HEK293 (cell line): ENCODE measurements at regions not wholly inside any gene's neighbourhood (a gene's known extent, or its start where the extent isn't known, plus 50 kb on each side); places are given as distances from the start of the nearest gene placed in this dataset.

Experiments used
- CTCF ChIA-PET: fragments of 350-600 bp; formaldehyde crosslinking; extraction: SDS; loops from one replicate; lab custom pipeline; 2021; ENCODE audit warnings: antibody characterized with exemption; lab: Yijun Ruan, JAX
- POLR2A ChIA-PET: fragments of 300-600 bp; formaldehyde crosslinking; extraction: SDS; loops from one replicate; lab custom pipeline; 2020; ENCODE audit warnings: antibody characterized with exemption, inconsistent platforms; lab: Yijun Ruan, JAX
- H3K27ac ChIP-seq: fragments of 200-500 bp; sonication (Bioruptor generic); 2 replicates; pipeline ENCODE4 v1.5.1; 2014; ENCODE audit warnings: low read depth, low read length, control low read depth, inconsistent platforms; ENCODE audit errors: extremely low read depth
- H3K36me3 ChIP-seq, 2 experiments: fragments of 200-500 bp in 1 of 2; sonication (Bioruptor generic) in 1 of 2; 1 replicate in 1 of 2; 2 replicates in 1 of 2; pipeline ENCODE4 v1.5.1; 2014 to 2017; ENCODE audit warnings: inconsistent platforms in 2 of 2, low read length in 2 of 2; ENCODE audit not compliant: control insufficient read depth in 2 of 2, insufficient read depth in 1 of 2
- H3K4me1 ChIP-seq: fragments of 200-500 bp; sonication (Bioruptor generic); 2 replicates; pipeline ENCODE4 v1.5.1; 2014; ENCODE audit warnings: mild to moderate bottlenecking, low read length, inconsistent platforms; ENCODE audit not compliant: control insufficient read depth, insufficient read depth
- H3K4me3 ChIP-seq: 2 replicates; pipeline ENCODE4 v1.5.1; 2011; ENCODE audit warnings: low read depth, mild to moderate bottlenecking, control low read depth, low read length, moderate library complexity
- H3K9me3 ChIP-seq: fragments of 200-500 bp; sonication (Bioruptor generic); 2 replicates; pipeline ENCODE4 v1.5.1; 2014; ENCODE audit warnings: low read depth, low read length, inconsistent platforms; ENCODE audit not compliant: control insufficient read depth, insufficient read depth
- AEBP2 ChIP-seq: fragments of 450-650 bp; formaldehyde crosslinking; IDR thresholded peaks from 2 replicates; pipeline ENCODE4 v1.5.1; 2016; ENCODE audit warnings: missing biosample characterization, missing genetic modification characterization, borderline replicate concordance
- GFI1B ChIP-seq: fragments of 450-650 bp; formaldehyde crosslinking; IDR thresholded peaks from 2 replicates; pipeline ENCODE4 v1.5.1; 2016; ENCODE audit warnings: missing biosample characterization, missing genetic modification characterization
- HOXA7 ChIP-seq: sonication (generic); formaldehyde crosslinking; IDR thresholded peaks from 2 replicates; pipeline ENCODE4 v1.8.1; 2022; ENCODE audit warnings: missing genetic modification reagents, borderline replicate concordance
- KLF8 ChIP-seq: fragments of 450-650 bp; formaldehyde crosslinking; IDR thresholded peaks from 2 replicates; pipeline ENCODE4 v1.5.1; 2016; ENCODE audit warnings: missing biosample characterization, missing genetic modification characterization
- PATZ1 ChIP-seq: fragments of 450-650 bp; formaldehyde crosslinking; IDR thresholded peaks from 2 replicates; pipeline ENCODE4 v1.5.1; 2016; ENCODE audit warnings: missing biosample characterization, missing genetic modification characterization
- SP2 ChIP-seq: fragments of 450-650 bp; formaldehyde crosslinking; IDR thresholded peaks from 2 replicates; pipeline ENCODE4 v1.5.1; 2016; ENCODE audit warnings: missing biosample characterization, missing genetic modification characterization
- SP3 ChIP-seq: fragments of 450-650 bp; formaldehyde crosslinking; IDR thresholded peaks from 2 replicates; pipeline ENCODE4 v1.5.1; 2016; ENCODE audit warnings: missing biosample characterization, missing genetic modification characterization
- TRIM28 ChIP-seq: IDR thresholded peaks from 2 replicates; pipeline ENCODE4 v1.6.1; 2011; ENCODE audit warnings: low read length, control low read depth, borderline replicate concordance
- YY1 ChIP-seq: fragments of 450-650 bp; formaldehyde crosslinking; IDR thresholded peaks from 2 replicates; pipeline ENCODE4 v1.5.1; 2018; ENCODE audit warnings: missing biosample characterization, missing genetic modification characterization
- ZBTB8A ChIP-seq: fragments of 450-650 bp; formaldehyde crosslinking; IDR thresholded peaks from 2 replicates; pipeline ENCODE4 v1.5.1; 2016; ENCODE audit warnings: missing biosample characterization, missing genetic modification characterization
- ZNF132 ChIP-seq: fragments of 450-650 bp; formaldehyde crosslinking; IDR thresholded peaks from 2 replicates; pipeline ENCODE4 v1.5.1; 2017; ENCODE audit warnings: missing biosample characterization, missing genetic modification characterization, borderline replicate concordance
- ZNF169 ChIP-seq: fragments of 450-650 bp; formaldehyde crosslinking; IDR thresholded peaks from 2 replicates; pipeline ENCODE4 v1.5.1; 2016; ENCODE audit warnings: missing biosample characterization, missing genetic modification characterization
- ZNF174 ChIP-seq: fragments of 450-650 bp; formaldehyde crosslinking; IDR thresholded peaks from 2 replicates; pipeline ENCODE4 v1.5.0; 2017; ENCODE audit warnings: missing biosample characterization, mild to moderate bottlenecking, missing genetic modification characterization
- ZNF24 ChIP-seq: fragments of 450-650 bp; formaldehyde crosslinking; IDR thresholded peaks from 2 replicates; pipeline ENCODE4 v1.5.1; 2016; ENCODE audit warnings: missing biosample characterization, missing genetic modification characterization
- ZNF302 ChIP-seq: fragments of 450-650 bp; formaldehyde crosslinking; IDR thresholded peaks from 2 replicates; pipeline ENCODE4 v1.5.1; 2016; ENCODE audit warnings: missing biosample characterization, missing genetic modification characterization, low read depth
- ZNF335 ChIP-seq: fragments of 450-650 bp; formaldehyde crosslinking; conservative IDR thresholded peaks from 2 replicates; pipeline ENCODE4 v1.5.1; 2016; ENCODE audit warnings: missing biosample characterization, missing genetic modification characterization
- ZNF433 ChIP-seq: fragments of 450-650 bp; formaldehyde crosslinking; IDR thresholded peaks from 2 replicates; pipeline ENCODE4 v1.5.1; 2016; ENCODE audit warnings: missing biosample characterization, missing genetic modification characterization, low read depth
- ZNF555 ChIP-seq: fragments of 450-650 bp; formaldehyde crosslinking; conservative IDR thresholded peaks from 2 replicates; pipeline ENCODE4 v1.5.1; 2017; ENCODE audit warnings: missing biosample characterization, mild to moderate bottlenecking, missing genetic modification characterization, inconsistent platforms
- ZNF558 ChIP-seq: fragments of 450-650 bp; formaldehyde crosslinking; IDR thresholded peaks from 2 replicates; pipeline ENCODE4 v1.5.1; 2016; ENCODE audit warnings: missing biosample characterization, missing genetic modification characterization
- ZNF600 ChIP-seq: fragments of 450-650 bp; formaldehyde crosslinking; IDR thresholded peaks from 2 replicates; pipeline ENCODE4 v1.5.1; 2016; ENCODE audit warnings: missing biosample characterization, missing genetic modification characterization
- ZNF610 ChIP-seq: fragments of 450-650 bp; formaldehyde crosslinking; IDR thresholded peaks from 2 replicates; pipeline ENCODE4 v1.5.1; 2016; ENCODE audit warnings: missing biosample characterization, missing genetic modification characterization, borderline replicate concordance
- ZNF623 ChIP-seq: fragments of 450-650 bp; formaldehyde crosslinking; IDR thresholded peaks from 2 replicates; pipeline ENCODE4 v1.5.1; 2016; ENCODE audit warnings: missing biosample characterization, missing genetic modification characterization
- ZNF639 ChIP-seq: fragments of 450-650 bp; formaldehyde crosslinking; IDR thresholded peaks from 2 replicates; pipeline ENCODE4 v1.5.1; 2016; ENCODE audit warnings: missing biosample characterization, missing genetic modification characterization
- ZNF654 ChIP-seq: fragments of 450-650 bp; formaldehyde crosslinking; IDR thresholded peaks from 2 replicates; pipeline ENCODE4 v1.5.1; 2016; ENCODE audit warnings: low read depth, missing biosample characterization, missing genetic modification characterization
- ZNF76 ChIP-seq: fragments of 450-650 bp; formaldehyde crosslinking; IDR thresholded peaks from 2 replicates; pipeline ENCODE4; 2016; ENCODE audit warnings: low read depth, missing biosample characterization, missing genetic modification characterization, borderline replicate concordance
- TF ChIP-seq, protein P1 (sequence below): IDR thresholded peaks from 2 replicates; pipeline ENCODE4 v1.6.1; 2011; ENCODE audit warnings: mild to moderate bottlenecking, low read depth, low read length, borderline replicate concordance
- TF ChIP-seq, protein P2 (sequence below): fragments of 450-650 bp; formaldehyde crosslinking; IDR thresholded peaks from 2 replicates; pipeline ENCODE4 v1.5.1; 2016; ENCODE audit warnings: missing biosample characterization, missing genetic modification characterization
- TF ChIP-seq, protein P3 (sequence below): fragments of 450-650 bp; formaldehyde crosslinking; optimal IDR thresholded peaks from 2 replicates; pipeline ENCODE3; 2016; ENCODE audit warnings: missing biosample characterization, mild to moderate bottlenecking, missing genetic modification characterization
- TF ChIP-seq, protein P4 (sequence below): fragments of 450-650 bp; formaldehyde crosslinking; IDR thresholded peaks from 2 replicates; pipeline ENCODE4 v1.5.1; 2016; ENCODE audit warnings: missing biosample characterization, missing genetic modification characterization

GRCh38 chr3:151935446-151935845 is 62.0 kb downstream of the SUCNR1 start:
- CTCF ChIA-PET = no interaction called here
- Histone ChIP-seq H3K9me3 (no peaks in the 10 kb centered on the region), H3K4me1 (no peaks in the 10 kb centered on the region), H3K36me3 (no peaks in the 10 kb centered on the region), H3K4me3 (no peak overlapping the region), H3K27ac (no peak overlapping the region)
- POLR2A ChIA-PET = no interaction called here
- no peak for TF ChIP-seq ZNF24 (tag by site-specific recombination)
- no peak for TF ChIP-seq YY1
- no peak for TF ChIP-seq ZNF610 (tag by site-specific recombination)
- TF ChIP-seq ZNF558 = no peak
- no peak for TF ChIP-seq ZNF600
- TF ChIP-seq GFI1B (tag by site-specific recombination) = no peak
- TF ChIP-seq SP2 = no peak
- TF ChIP-seq ZNF555 (tag by site-specific recombination) = no peak
- no peak for TF ChIP-seq TRIM28
- TF ChIP-seq, protein P1, sequence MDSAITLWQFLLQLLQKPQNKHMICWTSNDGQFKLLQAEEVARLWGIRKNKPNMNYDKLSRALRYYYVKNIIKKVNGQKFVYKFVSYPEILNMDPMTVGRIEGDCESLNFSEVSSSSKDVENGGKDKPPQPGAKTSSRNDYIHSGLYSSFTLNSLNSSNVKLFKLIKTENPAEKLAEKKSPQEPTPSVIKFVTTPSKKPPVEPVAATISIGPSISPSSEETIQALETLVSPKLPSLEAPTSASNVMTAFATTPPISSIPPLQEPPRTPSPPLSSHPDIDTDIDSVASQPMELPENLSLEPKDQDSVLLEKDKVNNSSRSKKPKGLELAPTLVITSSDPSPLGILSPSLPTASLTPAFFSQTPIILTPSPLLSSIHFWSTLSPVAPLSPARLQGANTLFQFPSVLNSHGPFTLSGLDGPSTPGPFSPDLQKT = no peak
- no peak for TF ChIP-seq ZNF174 (tag by site-specific recombination)
- TF ChIP-seq PATZ1 (tag by site-specific recombination) = no peak
- TF ChIP-seq ZNF639 (tag by site-specific recombination) = no peak
- no peak for TF ChIP-seq ZBTB8A (tag by site-specific recombination)
- TF ChIP-seq ZNF654 (tag by site-specific recombination) = no peak
- TF ChIP-seq ZNF623 = no peak
- no peak for TF ChIP-seq ZNF169 (tag by site-specific recombination)
- no peak for TF ChIP-seq HOXA7 (CRISPR knock-in tag)
- TF ChIP-seq, protein P2, sequence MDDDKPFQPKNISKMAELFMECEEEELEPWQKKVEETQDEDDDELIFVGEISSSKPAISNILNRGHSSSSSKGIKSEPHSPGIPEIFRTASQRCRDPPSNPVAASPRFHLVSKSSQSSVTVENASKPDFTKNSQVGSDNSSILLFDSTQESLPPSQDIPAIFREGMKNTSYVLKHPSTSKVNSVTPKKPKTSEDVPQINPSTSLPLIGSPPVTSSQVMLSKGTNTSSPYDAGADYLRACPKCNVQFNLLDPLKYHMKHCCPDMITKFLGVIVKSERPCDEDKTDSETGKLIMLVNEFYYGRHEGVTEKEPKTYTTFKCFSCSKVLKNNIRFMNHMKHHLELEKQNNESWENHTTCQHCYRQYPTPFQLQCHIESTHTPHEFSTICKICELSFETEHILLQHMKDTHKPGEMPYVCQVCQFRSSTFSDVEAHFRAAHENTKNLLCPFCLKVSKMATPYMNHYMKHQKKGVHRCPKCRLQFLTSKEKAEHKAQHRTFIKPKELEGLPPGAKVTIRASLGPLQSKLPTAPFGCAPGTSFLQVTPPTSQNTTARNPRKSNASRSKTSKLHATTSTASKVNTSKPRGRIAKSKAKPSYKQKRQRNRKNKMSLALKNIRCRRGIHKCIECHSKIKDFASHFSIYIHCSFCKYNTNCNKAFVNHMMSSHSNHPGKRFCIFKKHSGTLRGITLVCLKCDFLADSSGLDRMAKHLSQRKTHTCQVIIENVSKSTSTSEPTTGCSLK (tag by site-specific recombination) = no peak
- no peak for TF ChIP-seq ZNF76 (tag by site-specific recombination)

DNA sequence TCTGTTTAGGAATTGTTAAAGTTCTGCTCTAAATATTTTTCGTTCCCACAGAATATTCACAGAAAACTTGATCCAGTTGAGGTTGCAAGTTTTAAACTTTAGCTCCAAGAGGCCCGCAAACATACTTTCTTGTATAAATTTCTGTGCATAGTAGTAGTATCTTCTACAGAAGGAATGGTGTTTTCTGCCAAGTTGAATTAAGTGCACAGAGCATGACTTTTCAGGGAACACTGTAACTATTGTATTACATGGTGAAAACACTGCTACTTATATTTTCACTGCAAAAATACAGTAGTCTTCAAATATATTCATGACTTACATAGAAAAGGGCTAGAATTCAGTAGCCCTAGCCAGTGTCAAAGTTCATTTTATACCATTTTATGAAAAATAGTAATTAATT is 67.0 kb downstream of the SUCNR1 start:
- no peaks in the 10 kb centered on the region for H3K9me3 ChIP-seq
- H3K36me3 ChIP-seq = no peaks in the 10 kb centered on the region
- H3K27ac ChIP-seq = no peak overlapping the region
- CTCF ChIA-PET = interaction anchor here (0.7 kb wide), 1 partner anchor 101 kb away, joined by 3 read pairs; no protein-coding TSS in a partner anchor
- no peak overlapping the region for H3K4me3 ChIP-seq
- H3K4me1 ChIP-seq = no peaks in the 10 kb centered on the region
- POLR2A ChIA-PET = no interaction called here
- TF ChIP-seq SP3 (tag by site-specific recombination) (no peak), AEBP2 (no peak), ZNF132 (tag by site-specific recombination) (no peak), ZNF335 (tag by site-specific recombination) (no peak), ZNF433 (tag by site-specific recombination) (no peak), KLF8 (tag by site-specific recombination) (no peak), ZNF302 (no peak)
- TF ChIP-seq, protein P3, sequence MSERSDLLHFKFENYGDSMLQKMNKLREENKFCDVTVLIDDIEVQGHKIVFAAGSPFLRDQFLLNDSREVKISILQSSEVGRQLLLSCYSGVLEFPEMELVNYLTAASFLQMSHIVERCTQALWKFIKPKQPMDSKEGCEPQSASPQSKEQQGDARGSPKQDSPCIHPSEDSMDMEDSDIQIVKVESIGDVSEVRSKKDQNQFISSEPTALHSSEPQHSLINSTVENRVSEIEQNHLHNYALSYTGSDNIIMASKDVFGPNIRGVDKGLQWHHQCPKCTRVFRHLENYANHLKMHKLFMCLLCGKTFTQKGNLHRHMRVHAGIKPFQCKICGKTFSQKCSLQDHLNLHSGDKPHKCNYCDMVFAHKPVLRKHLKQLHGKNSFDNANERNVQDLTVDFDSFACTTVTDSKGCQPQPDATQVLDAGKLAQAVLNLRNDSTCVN = no peak
- TF ChIP-seq, protein P4, sequence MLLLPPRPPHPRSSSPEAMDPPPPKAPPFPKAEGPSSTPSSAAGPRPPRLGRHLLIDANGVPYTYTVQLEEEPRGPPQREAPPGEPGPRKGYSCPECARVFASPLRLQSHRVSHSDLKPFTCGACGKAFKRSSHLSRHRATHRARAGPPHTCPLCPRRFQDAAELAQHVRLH = no peak
